NB4 (cell line): ENCODE measurements at regions not wholly inside any gene's neighbourhood (a gene's known extent, or its start where the extent isn't known, plus 50 kb on each side); places are given as distances from the start of the nearest gene placed in this dataset.

Source experiments
- DNase-seq: peaks from one replicate; pipeline ENCODE4 v3.0.0; 2010; ENCODE audit warnings: low read depth
- H3K4me3 ChIP-seq: one replicate; pipeline ENCODE4 v1.5.1; 2011; ENCODE audit warnings: mild to moderate bottlenecking, low read depth, low read length, moderate library complexity
- CTCF ChIP-seq: IDR thresholded peaks from one replicate; pipeline ENCODE4 v1.5.1; 2012; ENCODE audit warnings: low read depth, low read length
- MAX ChIP-seq: IDR thresholded peaks from 2 replicates; pipeline ENCODE4 v1.6.1; 2011; ENCODE audit warnings: low read depth, low read length
- MYC ChIP-seq: IDR thresholded peaks from 2 replicates; pipeline ENCODE4 v1.6.1; 2011; ENCODE audit warnings: low read depth, low read length
- POLR2A ChIP-seq: IDR thresholded peaks from 2 replicates; pipeline ENCODE4 v1.6.1; 2011; ENCODE audit warnings: mild to moderate bottlenecking; ENCODE audit not compliant: insufficient read length; ENCODE audit errors: extremely low read depth

GRCh38 chr5:88364991-88365390 lies 96.3 kb upstream of the TMEM161B start:
- TF ChIP-seq POLR2A (no peak), MYC (no peak), CTCF (no peak), MAX (no peak)
- no peak for DNase-seq
- H3K4me3 ChIP-seq, result no peak overlapping the region

- DNase-seq, result no peak
- no peak for TF ChIP-seq CTCF
- TF ChIP-seq MAX, result no peak
- TF ChIP-seq POLR2A, result no peak
- no peak for TF ChIP-seq MYC
- no peak overlapping the region for H3K4me3 ChIP-seq
Measured at GRCh38 chr5:88355490-88356050, 86.9 kb upstream of the TMEM161B start.

- H3K4me3 ChIP-seq, result no peak overlapping the region
- no peak for DNase-seq
- TF ChIP-seq MAX, result no peak
- no peak for TF ChIP-seq CTCF
- TF ChIP-seq POLR2A, result no peak
- no peak for TF ChIP-seq MYC
Measured at GRCh38 chr5:88325868-88326267, 57.2 kb upstream of the TMEM161B start.

- no peak for DNase-seq
- H3K4me3 ChIP-seq, result no peak overlapping the region
- TF ChIP-seq POLR2A, result no peak
- TF ChIP-seq CTCF, result no peak
- no peak for TF ChIP-seq MYC
- TF ChIP-seq MAX, result no peak
Measured at GRCh38 chr5:88322785-88323184, 54.1 kb upstream of the TMEM161B start.
